DND-41 (cell line): ENCODE measurements at regions not wholly inside any gene's neighbourhood (a gene's known extent, or its start where the extent isn't known, plus 50 kb on each side); places are given as distances from the start of the nearest gene placed in this dataset.

ENCODE experiments used
- ATAC-seq: fragments of 200-7000 bp; cut with Tn5 transposase; 3 replicates; pipeline ENCODE4 v1.9.1; 2021; ENCODE audit warnings: low read depth; ENCODE audit not compliant: insufficient read depth
- DNase-seq: peaks from one replicate; pipeline ENCODE4 v3.0.0-alpha.2; 2020
- H2AFZ ChIP-seq: 2 replicates; pipeline ENCODE4 v1.6.0; 2012; ENCODE audit warnings: low read depth, low read length
- H3K27ac ChIP-seq: 2 replicates; pipeline ENCODE4 v1.5.1; 2012; ENCODE audit warnings: low read length, inconsistent platforms
- H3K27me3 ChIP-seq: fragments of 200-600 bp; sonication (generic); 2 replicates; pipeline ENCODE4 v1.6.0; 2012; ENCODE audit warnings: low read length, mild to moderate bottlenecking, inconsistent platforms; ENCODE audit not compliant: insufficient read depth, poor library complexity
- H3K36me3 ChIP-seq: 2 replicates; pipeline ENCODE4 v1.5.1; 2012; ENCODE audit warnings: low read length, inconsistent platforms; ENCODE audit not compliant: insufficient read depth
- H3K4me1 ChIP-seq: 2 replicates; pipeline ENCODE4 v1.5.1; 2012; ENCODE audit warnings: mild to moderate bottlenecking, low read length; ENCODE audit not compliant: insufficient read depth
- H3K4me2 ChIP-seq: 2 replicates; pipeline ENCODE4 v1.6.0; 2012; ENCODE audit warnings: mild to moderate bottlenecking, moderate library complexity, low read length, inconsistent platforms; ENCODE audit not compliant: insufficient read depth
- H3K4me3 ChIP-seq, 2 experiments: fragments of 200-600 bp in 1 of 2; shearing (Covaris generic) in 1 of 2; 2 replicates each; pipeline ENCODE4 v1.5.1; 2012 to 2016; ENCODE audit warnings: inconsistent platforms in 2 of 2, low read length in 2 of 2, mild to moderate bottlenecking in 2 of 2, low read depth in 1 of 2, moderate library complexity in 1 of 2
- H3K79me2 ChIP-seq: 2 replicates; pipeline ENCODE4 v1.6.0; 2012; ENCODE audit warnings: low read length, inconsistent platforms; ENCODE audit not compliant: insufficient read depth
- H3K9ac ChIP-seq: 2 replicates; pipeline ENCODE4 v1.6.0; 2012; ENCODE audit warnings: low read depth, mild to moderate bottlenecking, inconsistent platforms, low read length, moderate library complexity
- H3K9me3 ChIP-seq: 2 replicates; pipeline ENCODE4 v1.5.1; 2012; ENCODE audit warnings: low read length, moderate library complexity, mild to moderate bottlenecking, inconsistent platforms; ENCODE audit not compliant: insufficient read depth, severe bottlenecking
- H4K20me1 ChIP-seq: 2 replicates; pipeline ENCODE4 v1.6.0; 2012; ENCODE audit warnings: low read length; ENCODE audit not compliant: insufficient read depth
- CTCF ChIP-seq: IDR thresholded peaks from 2 replicates; pipeline ENCODE4 v1.5.1; 2012; ENCODE audit warnings: borderline replicate concordance, low read length, moderate library complexity, mild to moderate bottlenecking; ENCODE audit not compliant: poor library complexity, severe bottlenecking; ENCODE audit errors: extremely low read depth
- EZH2 ChIP-seq: IDR thresholded peaks from 3 replicates; pipeline ENCODE4 v1.6.1; 2012; ENCODE audit warnings: borderline replicate concordance, low read depth, mild to moderate bottlenecking, moderate library complexity, low read length, inconsistent platforms; ENCODE audit not compliant: severe bottlenecking

GRCh38 chr3:45277636-45278035 lies 51.5 kb upstream of the TMEM158 start:
- Histone ChIP-seq H2AFZ (no peak overlapping the region), H3K79me2 (no peaks in the 10 kb centered on the region), H4K20me1 (no peaks in the 10 kb centered on the region), H3K27me3 (no peaks in the 10 kb centered on the region), H3K4me1 (no peaks in the 10 kb centered on the region), H3K36me3 (no peaks in the 10 kb centered on the region), H3K4me3 (no peak overlapping the region), H3K27ac (no peak overlapping the region), H3K9me3 (peaks cover 16% of the 10 kb centered on the region), H3K9ac (no peak overlapping the region), H3K4me2 (no peak overlapping the region)
- no peak for ATAC-seq
- no peak for DNase-seq
- no peak for TF ChIP-seq CTCF
- TF ChIP-seq EZH2 = no peak

GRCh38 chr3:45280232-45280631 lies 54.1 kb upstream of the TMEM158 start:
- H3K27ac ChIP-seq = no peak overlapping the region
- TF ChIP-seq CTCF (no peak), EZH2 (no peak)
- H3K4me3 ChIP-seq = no peak overlapping the region
- no peak overlapping the region for H3K9ac ChIP-seq
- H3K4me1 ChIP-seq = no peaks in the 10 kb centered on the region
- no peak for ATAC-seq
- no peak overlapping the region for H2AFZ ChIP-seq
- H3K27me3 ChIP-seq = no peaks in the 10 kb centered on the region
- no peaks in the 10 kb centered on the region for H3K36me3 ChIP-seq
- H3K9me3 ChIP-seq = peaks cover 16% of the 10 kb centered on the region
- H4K20me1 ChIP-seq = no peaks in the 10 kb centered on the region
- no peak for DNase-seq
- H3K79me2 ChIP-seq = no peaks in the 10 kb centered on the region
- H3K4me2 ChIP-seq = no peak overlapping the region

GRCh38 chr3:45280971-45281370 lies 54.9 kb upstream of the TMEM158 start:
- Histone ChIP-seq H3K79me2 (no peaks in the 10 kb centered on the region), H3K4me1 (no peaks in the 10 kb centered on the region), H3K27ac (no peak overlapping the region), H3K4me3 (no peak overlapping the region), H3K36me3 (no peaks in the 10 kb centered on the region), H3K4me2 (no peak overlapping the region), H4K20me1 (no peaks in the 10 kb centered on the region), H3K9ac (no peak overlapping the region), H2AFZ (no peak overlapping the region), H3K9me3 (peaks cover 16% of the 10 kb centered on the region), H3K27me3 (no peaks in the 10 kb centered on the region)
- ATAC-seq = no peak
- no peak for DNase-seq
- no peak for TF ChIP-seq EZH2
- no peak for TF ChIP-seq CTCF

- Histone ChIP-seq H3K4me1 (no peaks in the 10 kb centered on the region), H4K20me1 (no peaks in the 10 kb centered on the region), H3K27ac (no peak overlapping the region), H3K4me3 (no peak overlapping the region), H3K79me2 (no peaks in the 10 kb centered on the region), H3K27me3 (no peaks in the 10 kb centered on the region), H3K9ac (no peak overlapping the region), H3K9me3 (peaks cover 4% of the 10 kb centered on the region), H2AFZ (no peak overlapping the region), H3K4me2 (no peak overlapping the region), H3K36me3 (no peaks in the 10 kb centered on the region)
- TF ChIP-seq EZH2 = no peak
- no peak for TF ChIP-seq CTCF
- no peak for ATAC-seq
- DNase-seq = no peak
These were observed 57.4 kb upstream of the TMEM158 start for GRCh38 chr3:45283471-45283870.
